ENCODE measurements at regions not wholly inside any gene's neighbourhood (a gene's known extent, or its start where the extent isn't known, plus 50 kb on each side); places are given as distances from the start of the nearest gene placed in this dataset.

DNA sequence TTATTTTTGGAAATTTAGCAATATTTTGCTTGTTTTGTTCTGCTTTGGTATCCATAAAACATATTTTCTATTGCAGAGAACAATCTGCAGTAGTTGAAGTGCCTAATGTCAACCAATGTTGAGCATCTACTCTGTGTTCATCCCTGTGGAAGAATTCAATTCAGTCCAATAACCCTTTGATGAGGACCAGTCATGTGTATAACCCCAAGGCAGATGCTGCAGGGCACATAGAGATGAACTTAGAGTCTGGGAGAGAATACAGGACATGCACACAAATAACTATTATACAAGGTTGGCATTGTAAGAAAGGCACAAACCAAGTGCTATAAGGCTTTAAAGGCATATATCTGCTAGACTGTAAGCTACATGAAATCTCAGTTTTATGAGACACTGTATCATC is 304.7 kb downstream of the LRIG3 start:
- H3K79me1 ChIP-seq (ENCODE audit: low read depth in 1 of 2, low read length in 2 of 2): no peaks in the 10 kb centered on the region
- H3K9ac ChIP-seq (ENCODE audit: low read depth, low read length): no peak overlapping the region
- H3K4me3 ChIP-seq (ENCODE audit: insufficient read depth, low read depth, low read length): no peak overlapping the region
- no peak for TF ChIP-seq CEBPB (IDR thresholded peaks at IDR 0.05; ENCODE audit: low read depth, low read length)
- no peak for TF ChIP-seq MAZ (IDR thresholded peaks at IDR 0.05; ENCODE audit: borderline replicate concordance, low read depth, low read length)
- TF ChIP-seq, protein P1, sequence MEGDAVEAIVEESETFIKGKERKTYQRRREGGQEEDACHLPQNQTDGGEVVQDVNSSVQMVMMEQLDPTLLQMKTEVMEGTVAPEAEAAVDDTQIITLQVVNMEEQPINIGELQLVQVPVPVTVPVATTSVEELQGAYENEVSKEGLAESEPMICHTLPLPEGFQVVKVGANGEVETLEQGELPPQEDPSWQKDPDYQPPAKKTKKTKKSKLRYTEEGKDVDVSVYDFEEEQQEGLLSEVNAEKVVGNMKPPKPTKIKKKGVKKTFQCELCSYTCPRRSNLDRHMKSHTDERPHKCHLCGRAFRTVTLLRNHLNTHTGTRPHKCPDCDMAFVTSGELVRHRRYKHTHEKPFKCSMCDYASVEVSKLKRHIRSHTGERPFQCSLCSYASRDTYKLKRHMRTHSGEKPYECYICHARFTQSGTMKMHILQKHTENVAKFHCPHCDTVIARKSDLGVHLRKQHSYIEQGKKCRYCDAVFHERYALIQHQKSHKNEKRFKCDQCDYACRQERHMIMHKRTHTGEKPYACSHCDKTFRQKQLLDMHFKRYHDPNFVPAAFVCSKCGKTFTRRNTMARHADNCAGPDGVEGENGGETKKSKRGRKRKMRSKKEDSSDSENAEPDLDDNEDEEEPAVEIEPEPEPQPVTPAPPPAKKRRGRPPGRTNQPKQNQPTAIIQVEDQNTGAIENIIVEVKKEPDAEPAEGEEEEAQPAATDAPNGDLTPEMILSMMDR (conservative IDR thresholded peaks at IDR 0.05; ENCODE audit: low read depth, low read length): no peak
- TF ChIP-seq POLR2A (IDR thresholded peaks at IDR 0.05; ENCODE audit: low read depth, low read length): no peak
- no peak for TF ChIP-seq MAFK (IDR thresholded peaks at IDR 0.05; ENCODE audit: low read depth, low read length)
- TF ChIP-seq BHLHE40 (IDR thresholded peaks at IDR 0.05; ENCODE audit: low read depth, low read length): no peak
- TF ChIP-seq NFE2L2 (IDR thresholded peaks at IDR 0.05; ENCODE audit: low read depth, low read length): no peak
- TF ChIP-seq RCOR1 (IDR thresholded peaks at IDR 0.05; ENCODE audit: insufficient replicate concordance, low read length): no peak
- TF ChIP-seq MXI1 (IDR thresholded peaks at IDR 0.05; ENCODE audit: borderline replicate concordance, low read depth, low read length): no peak
- no peak for TF ChIP-seq RAD21 (IDR thresholded peaks at IDR 0.05; ENCODE audit: low read length)
- TF ChIP-seq SMC3 (IDR thresholded peaks at IDR 0.05; ENCODE audit: low read depth, low read length): no peak
- no peak for TF ChIP-seq FOS (IDR thresholded peaks at IDR 0.05; ENCODE audit: low read depth, low read length)
- H2AFZ ChIP-seq (replicated peaks; ENCODE audit: low read length, poor library complexity): no peak overlapping the region
- ATAC-seq (ENCODE audit: low read depth) (no peak), DNase-seq (no peak)
- H3K4me1 ChIP-seq (ENCODE audit: control insufficient read depth, insufficient read depth, low read length): 0 out of 2 replicates have a peak, but pooled peaks cover 2% of the 10 kb centered on the region
- no peak overlapping the region for H2BK20ac ChIP-seq (ENCODE audit: low read depth, low read length)
- dilution Hi-C loops (cut with HindIII; ENCODE audit: low sequenced_read_pairs, unreplicated experiment): no loop called here
- H2BK15ac ChIP-seq (ENCODE audit: low read depth, low read length): no peak overlapping the region
- no peak overlapping the region for H2BK120ac ChIP-seq (ENCODE audit: low read depth, low read length)
- no peak overlapping the region for H3K18ac ChIP-seq (ENCODE audit: low read depth, low read length)
- H3K36me3 ChIP-seq (ENCODE audit: control insufficient read depth, insufficient read depth, low read length): no peaks in the 10 kb centered on the region
- H3K4me2 ChIP-seq (ENCODE audit: low read depth, low read length): no peak overlapping the region
- intact Hi-C loops (cut with micrococcal nuclease): no loop called here
- no peaks in the 10 kb centered on the region for H3K27me3 ChIP-seq (ENCODE audit: control insufficient read depth, insufficient read depth, low read length)
- H4K20me1 ChIP-seq (ENCODE audit: insufficient read depth, low read length): no peaks in the 10 kb centered on the region
- H4K91ac ChIP-seq (ENCODE audit: insufficient read depth, low read depth, low read length): no peak overlapping the region
- no peaks in the 10 kb centered on the region for H3K9me1 ChIP-seq (ENCODE audit: insufficient read depth, low read length)
- ChIA-PET CTCF (interaction anchor here (0.7 kb wide), 1 partner anchor 75 kb away, joined by 4 read pairs; no protein-coding TSS in a partner anchor), POLR2A (ENCODE audit: unreplicated experiment) (no interaction called here)
- H3K14ac ChIP-seq (replicated peaks; ENCODE audit: low read depth, low read length): no peak overlapping the region
- no peak overlapping the region for H3K27ac ChIP-seq (ENCODE audit: insufficient read depth, low read length)
- H2AK5ac ChIP-seq (ENCODE audit: low read depth, low read length): no peak overlapping the region
- no peak overlapping the region for H3K23ac ChIP-seq (ENCODE audit: low read depth, low read length)
- H2BK5ac ChIP-seq (ENCODE audit: low read depth, low read length, poor library complexity, severe bottlenecking): no peak overlapping the region
- no peak overlapping the region for H3K56ac ChIP-seq (ENCODE audit: extremely low read depth, insufficient read depth, low read length)
- H3K4ac ChIP-seq (ENCODE audit: low read depth, low read length): no peak overlapping the region
- H4K8ac ChIP-seq (ENCODE audit: low read depth in 2 of 2, low read length in 2 of 2): no peak overlapping the region
- in situ Hi-C loops (cut with MboI; ENCODE audit: low sequenced_read_pairs): no loop called here
- no peaks in the 10 kb centered on the region for H3K9me3 ChIP-seq (ENCODE audit: control insufficient read depth, insufficient read depth, low read length)
- no peak overlapping the region for H4K5ac ChIP-seq (ENCODE audit: low read depth, low read length)
- H2AK9ac ChIP-seq (replicated peaks; ENCODE audit: low read depth, low read length, poor library complexity): no peak overlapping the region
- BruUV-seq (replicated peaks): no TSS peak
